ENCODE measurements at regions not wholly inside any gene's neighbourhood (a gene's known extent, or its start where the extent isn't known, plus 50 kb on each side); places are given as distances from the start of the nearest gene placed in this dataset.

DNA sequence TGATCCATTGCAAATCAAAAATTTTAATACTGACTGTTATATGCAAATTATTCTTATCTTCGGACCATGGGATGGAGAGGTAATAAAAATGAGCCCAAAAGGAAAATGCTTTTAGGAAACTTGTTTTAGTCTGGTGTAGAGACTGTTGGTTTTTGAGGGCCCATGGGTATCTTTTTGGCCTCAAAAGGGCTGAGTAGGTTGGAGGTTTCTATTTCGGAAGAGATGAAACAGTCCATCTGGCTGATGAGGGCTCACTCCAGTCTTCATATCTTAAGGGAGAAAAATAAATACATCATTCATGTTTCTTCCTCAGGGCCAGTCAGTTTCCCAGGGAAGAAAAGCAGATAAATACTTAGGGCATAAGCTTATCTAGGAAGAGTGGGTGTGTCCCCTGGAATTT, 290.7 kb downstream of the RMST start:
- Histone ChIP-seq H3K9me3 (replicated peaks) (no peaks in the 10 kb centered on the region), H3K27ac (no peak overlapping the region), H3K4me3 (no peak overlapping the region), H3K27me3 (no peaks in the 10 kb centered on the region), H3K4me1 (no peaks in the 10 kb centered on the region), H3K36me3 (no peaks in the 10 kb centered on the region)
- DNase-seq: no peak

GRCh38 chr12:97754306-97754705, 291.7 kb downstream of the RMST start:
- no peak for DNase-seq
- no peak overlapping the region for H3K27ac ChIP-seq
- no peaks in the 10 kb centered on the region for H3K4me1 ChIP-seq
- no peaks in the 10 kb centered on the region for H3K27me3 ChIP-seq
- H3K36me3 ChIP-seq: no peaks in the 10 kb centered on the region
- H3K9me3 ChIP-seq (replicated peaks): no peaks in the 10 kb centered on the region
- H3K4me3 ChIP-seq: no peak overlapping the region

DNA sequence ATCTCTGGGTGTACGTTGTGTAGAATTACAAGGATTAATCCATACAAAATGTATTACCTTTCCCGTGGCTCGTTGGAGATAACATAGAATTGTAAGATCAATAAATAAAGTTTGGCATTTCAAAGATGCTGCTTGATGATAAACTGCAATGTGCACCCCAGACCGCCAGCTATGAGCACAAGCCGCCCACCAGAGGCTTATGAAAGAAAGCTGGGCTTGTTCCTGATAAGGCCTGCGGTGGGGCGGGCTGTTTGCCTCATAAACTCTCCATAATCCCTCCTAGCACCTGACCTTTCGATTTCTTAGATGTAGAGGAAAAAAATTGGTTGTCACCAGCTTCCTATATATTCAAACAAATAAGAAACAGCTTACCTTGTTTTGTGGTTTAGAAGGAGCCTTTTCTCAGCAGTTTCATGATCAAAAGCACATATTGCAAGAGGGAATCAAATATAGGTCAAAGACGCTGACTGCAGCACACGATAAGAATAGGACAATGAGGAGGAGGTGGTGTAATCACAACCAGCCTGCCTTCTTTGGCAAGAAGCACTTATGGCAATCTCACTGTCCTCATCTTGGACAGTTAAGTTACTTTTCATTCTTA, 293.6 kb downstream of the RMST start:
- Histone ChIP-seq H3K4me3 (no peak overlapping the region), H3K27me3 (no peaks in the 10 kb centered on the region), H3K36me3 (no peaks in the 10 kb centered on the region), H3K9me3 (replicated peaks) (no peaks in the 10 kb centered on the region), H3K4me1 (no peaks in the 10 kb centered on the region), H3K27ac (no peak overlapping the region)
- peak in 1 of 2 experiments; percentile 3 for DNase-seq

GRCh38 chr12:97756741-97757140, 294.1 kb downstream of the RMST start:
- no peaks in the 10 kb centered on the region for H3K27me3 ChIP-seq
- no peak for DNase-seq
- no peak overlapping the region for H3K27ac ChIP-seq
- H3K36me3 ChIP-seq: no peaks in the 10 kb centered on the region
- H3K9me3 ChIP-seq (replicated peaks): no peaks in the 10 kb centered on the region
- no peak overlapping the region for H3K4me3 ChIP-seq
- no peaks in the 10 kb centered on the region for H3K4me1 ChIP-seq

- no peaks in the 10 kb centered on the region for H3K27me3 ChIP-seq
- H3K27ac ChIP-seq: no peak overlapping the region
- no peak overlapping the region for H3K4me3 ChIP-seq
- no peaks in the 10 kb centered on the region for H3K9me3 ChIP-seq (replicated peaks)
- H3K4me1 ChIP-seq: no peaks in the 10 kb centered on the region
- DNase-seq: no peak
- H3K36me3 ChIP-seq: no peaks in the 10 kb centered on the region
These were observed 295.0 kb downstream of the RMST start for GRCh38 chr12:97757481-97758193.

DNA sequence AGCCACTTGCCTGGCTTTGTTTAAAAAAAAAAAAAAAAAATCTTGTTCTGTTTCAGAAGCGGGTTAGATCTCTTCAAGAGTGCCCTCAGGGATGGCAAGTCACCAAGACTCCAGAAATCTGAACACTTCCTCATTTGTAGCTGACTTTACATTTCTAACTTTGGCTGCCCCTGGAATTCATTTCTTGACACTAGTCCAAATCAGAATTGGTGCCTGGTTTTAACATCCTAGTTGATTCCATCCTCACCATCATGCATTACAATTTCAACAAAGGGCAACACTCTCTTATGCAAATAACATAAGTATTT, 295.5 kb downstream of the RMST start:
- no peaks in the 10 kb centered on the region for H3K4me1 ChIP-seq
- no peaks in the 10 kb centered on the region for H3K36me3 ChIP-seq

GRCh38 chr12:97758586-97758985, 296.0 kb downstream of the RMST start:
- Histone ChIP-seq H3K27me3 (no peaks in the 10 kb centered on the region), H3K9me3 (replicated peaks) (no peaks in the 10 kb centered on the region), H3K27ac (no peak overlapping the region), H3K4me1 (no peaks in the 10 kb centered on the region), H3K36me3 (no peaks in the 10 kb centered on the region), H3K4me3 (no peak overlapping the region)
- DNase-seq: no peak

More for the DNA sequence above, 295.5 kb downstream of the RMST start:
- Histone ChIP-seq H3K27me3 (no peaks in the 10 kb centered on the region), H3K4me3 (no peak overlapping the region), H3K27ac (no peak overlapping the region), H3K9me3 (replicated peaks) (no peaks in the 10 kb centered on the region)
- DNase-seq: no peak

DNA sequence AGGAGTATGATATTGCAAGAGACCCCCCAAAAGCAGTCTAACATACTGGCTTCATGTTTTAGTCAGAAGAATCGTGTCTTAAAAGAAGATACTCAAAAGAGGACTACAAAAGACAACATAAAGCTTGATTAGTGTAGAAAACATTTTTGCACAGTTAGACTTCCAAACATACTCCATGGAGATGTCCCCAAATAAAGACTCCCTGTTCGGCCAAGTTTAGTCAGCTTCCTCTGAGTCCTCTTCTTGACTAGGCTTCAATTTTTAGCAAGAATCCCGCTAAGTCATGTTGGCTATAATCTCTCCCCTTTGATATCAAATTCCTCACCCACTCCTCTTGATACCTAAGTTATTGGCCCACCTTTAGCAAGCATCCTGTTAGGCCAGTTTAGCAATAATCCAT, 298.0 kb downstream of the RMST start:
- Histone ChIP-seq H3K27me3 (no peaks in the 10 kb centered on the region), H3K4me1 (no peaks in the 10 kb centered on the region), H3K9me3 (replicated peaks) (no peaks in the 10 kb centered on the region), H3K4me3 (no peak overlapping the region), H3K36me3 (no peaks in the 10 kb centered on the region), H3K27ac (no peak overlapping the region)
- no peak for DNase-seq

DNA sequence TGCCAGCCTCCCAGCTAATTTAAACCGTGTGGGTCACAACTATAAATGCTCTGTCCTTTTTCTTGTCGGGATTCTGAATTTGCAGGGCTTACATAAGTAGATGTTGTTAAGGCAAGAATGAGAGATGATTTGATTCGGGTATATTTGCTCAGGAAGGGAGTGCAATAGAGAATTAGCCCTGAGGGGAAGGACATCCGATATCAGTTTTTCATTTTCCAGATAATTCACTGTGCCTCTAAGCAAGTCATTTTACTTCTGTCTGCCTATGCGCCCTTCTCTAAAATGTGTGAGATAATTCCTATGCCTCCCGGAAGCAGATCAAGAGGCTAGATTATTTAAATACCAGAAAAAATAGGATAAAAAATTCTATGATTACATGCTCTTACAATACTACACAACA, 300.5 kb downstream of the RMST start:
- H3K27ac ChIP-seq: no peak overlapping the region
- H3K36me3 ChIP-seq: no peaks in the 10 kb centered on the region
- no peaks in the 10 kb centered on the region for H3K4me1 ChIP-seq
- H3K9me3 ChIP-seq (replicated peaks): no peaks in the 10 kb centered on the region
- DNase-seq: no peak
- no peaks in the 10 kb centered on the region for H3K27me3 ChIP-seq
- H3K4me3 ChIP-seq: no peak overlapping the region

DNA sequence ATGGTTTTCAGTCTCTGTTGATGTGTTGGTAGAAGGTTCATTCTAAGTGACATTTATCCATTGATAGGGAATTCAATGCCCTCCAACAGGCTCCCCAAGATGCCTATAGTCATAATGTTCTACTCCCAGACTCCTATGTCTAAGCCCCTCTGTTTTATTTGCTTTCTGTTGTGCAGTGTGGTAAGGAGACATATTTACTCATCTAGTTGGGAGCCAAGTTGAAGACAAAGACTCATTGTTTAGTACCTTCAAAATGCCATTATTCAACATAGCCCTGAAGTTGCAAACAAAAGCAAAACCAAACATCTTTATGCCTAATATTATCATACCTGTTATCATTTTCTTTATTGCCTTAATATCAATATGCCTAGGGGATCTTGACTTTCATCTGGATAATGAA, 302.1 kb downstream of the RMST start:
- H3K27me3 ChIP-seq: no peaks in the 10 kb centered on the region
- H3K27ac ChIP-seq: no peak overlapping the region
- H3K4me3 ChIP-seq: no peak overlapping the region
- H3K36me3 ChIP-seq: no peaks in the 10 kb centered on the region
- no peaks in the 10 kb centered on the region for H3K4me1 ChIP-seq
- no peaks in the 10 kb centered on the region for H3K9me3 ChIP-seq (replicated peaks)
- no peak for DNase-seq

DNA sequence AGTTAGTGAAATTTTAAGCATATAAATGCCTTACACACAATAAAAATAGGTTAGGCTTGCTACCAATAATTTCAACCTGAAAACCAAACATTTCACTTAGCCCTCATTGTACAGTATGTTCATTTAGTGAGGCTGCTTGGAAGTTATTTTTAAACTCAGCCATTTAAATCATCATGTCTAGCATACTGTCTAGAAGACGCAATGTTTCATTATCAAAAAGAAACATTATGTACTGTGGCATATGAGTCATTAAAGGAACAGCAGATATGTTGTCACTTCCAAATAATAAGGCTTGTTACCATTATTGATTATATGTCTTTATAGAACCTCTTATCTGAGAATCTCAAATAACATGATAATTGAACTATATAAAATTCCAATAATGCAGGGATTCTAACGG, 304.7 kb downstream of the RMST start:
- no peaks in the 10 kb centered on the region for H3K4me1 ChIP-seq
- no peaks in the 10 kb centered on the region for H3K36me3 ChIP-seq
- no peaks in the 10 kb centered on the region for H3K27me3 ChIP-seq
- DNase-seq: no peak
- no peaks in the 10 kb centered on the region for H3K9me3 ChIP-seq (replicated peaks)
- H3K4me3 ChIP-seq: no peak overlapping the region
- H3K27ac ChIP-seq: no peak overlapping the region

- H3K4me3 ChIP-seq: no peak overlapping the region
- H3K27me3 ChIP-seq: no peaks in the 10 kb centered on the region
- H3K36me3 ChIP-seq: no peaks in the 10 kb centered on the region
- H3K27ac ChIP-seq: no peak overlapping the region
- DNase-seq: peak in 1 of 2 experiments; percentile 7
- no peaks in the 10 kb centered on the region for H3K4me1 ChIP-seq
- no peaks in the 10 kb centered on the region for H3K9me3 ChIP-seq (replicated peaks)
These were observed 315.5 kb downstream of the RMST start for GRCh38 chr12:97778111-97778510.

DNA sequence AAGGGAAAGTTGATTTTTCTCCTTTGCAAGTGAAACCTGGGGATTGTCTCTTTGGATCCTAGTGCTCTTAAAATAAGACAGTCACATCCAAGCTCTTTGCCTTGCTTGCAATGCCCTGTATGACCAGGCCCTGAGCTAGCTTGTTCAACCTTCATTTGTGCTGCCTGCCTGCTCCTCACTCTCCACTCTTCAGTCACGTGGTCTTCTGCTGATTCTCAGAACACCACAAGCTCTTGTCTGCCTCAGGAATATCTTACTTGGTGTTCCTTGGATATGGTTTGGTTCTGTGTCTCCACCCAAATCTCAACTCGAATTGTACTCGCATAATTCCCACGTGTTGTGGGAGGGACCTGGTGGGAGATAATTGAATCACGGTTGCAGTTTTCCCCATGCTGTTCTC, 318.7 kb downstream of the RMST start:
- Histone ChIP-seq H3K27ac (no peak overlapping the region), H3K36me3 (no peaks in the 10 kb centered on the region), H3K4me3 (no peak overlapping the region), H3K9me3 (replicated peaks) (no peaks in the 10 kb centered on the region), H3K4me1 (no peaks in the 10 kb centered on the region), H3K27me3 (no peaks in the 10 kb centered on the region)
- no peak for DNase-seq

- Histone ChIP-seq H3K4me1 (no peaks in the 10 kb centered on the region), H3K36me3 (no peaks in the 10 kb centered on the region), H3K27me3 (no peaks in the 10 kb centered on the region), H3K4me3 (no peak overlapping the region), H3K27ac (no peak overlapping the region), H3K9me3 (replicated peaks) (no peaks in the 10 kb centered on the region)
- DNase-seq: no peak
These were observed 322.3 kb downstream of the RMST start for GRCh38 chr12:97784904-97785303.

DNA sequence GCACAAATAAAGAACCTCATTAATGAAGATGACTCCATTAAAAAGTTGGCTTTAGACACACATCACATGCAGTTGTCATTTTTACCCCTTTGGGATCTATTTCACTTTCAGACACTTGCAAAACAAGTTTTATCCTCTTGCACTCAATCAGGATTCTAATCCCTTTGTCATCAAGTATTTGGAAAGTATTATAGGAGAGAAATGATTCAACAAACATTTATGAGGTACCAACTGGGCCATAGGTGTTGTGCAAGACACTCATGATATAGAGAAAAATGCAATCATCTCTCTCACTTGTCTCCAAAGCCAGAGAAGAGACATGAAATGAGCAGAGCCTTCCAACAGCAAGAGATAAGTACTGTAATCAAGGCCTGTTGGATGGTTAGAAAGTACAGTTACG, 327.7 kb downstream of the RMST start:
- no peak for DNase-seq
- H3K36me3 ChIP-seq: no peaks in the 10 kb centered on the region
- H3K4me1 ChIP-seq: no peaks in the 10 kb centered on the region
- no peaks in the 10 kb centered on the region for H3K9me3 ChIP-seq (replicated peaks)
- no peaks in the 10 kb centered on the region for H3K27me3 ChIP-seq
- no peak overlapping the region for H3K27ac ChIP-seq
- no peak overlapping the region for H3K4me3 ChIP-seq

- H3K27me3 ChIP-seq: no peaks in the 10 kb centered on the region
- H3K4me1 ChIP-seq: no peaks in the 10 kb centered on the region
- no peak overlapping the region for H3K27ac ChIP-seq
- DNase-seq: no peak
- no peaks in the 10 kb centered on the region for H3K9me3 ChIP-seq (replicated peaks)
- no peak overlapping the region for H3K4me3 ChIP-seq
- H3K36me3 ChIP-seq: no peaks in the 10 kb centered on the region
These were observed 334.9 kb downstream of the RMST start for GRCh38 chr12:97797473-97797872.
